Ovary (tissue), 7 donors: ENCODE measurements at regions not wholly inside any gene's neighbourhood (a gene's known extent, or its start where the extent isn't known, plus 50 kb on each side); places are given as distances from the start of the nearest gene placed in this dataset.

Source experiments
- DNase-seq, 5 donors: peaks; one replicate each; pipeline ENCODE4 v3.0.0-alpha.2; 2019 to 2020
- H3K27ac ChIP-seq, 2 donors: fragments of 200-600 bp; one replicate each; pipeline versions ENCODE4 v1.5.1 to v1.8.0; 2019 to 2022
- H3K27me3 ChIP-seq: fragments of 200-600 bp; one replicate; pipeline ENCODE4 v1.8.0; 2022
- H3K36me3 ChIP-seq: fragments of 200-600 bp; sonication (generic); one replicate; pipeline ENCODE4 v1.5.1; 2019
- H3K4me1 ChIP-seq: one replicate; pipeline ENCODE4 v1.8.1; 2013; ENCODE audit warnings: mild to moderate bottlenecking, moderate library complexity; ENCODE audit not compliant: insufficient read depth
- H3K4me3 ChIP-seq: fragments of 200-600 bp; sonication (generic); one replicate; pipeline ENCODE4 v1.5.1; 2017
- H3K9me3 ChIP-seq, 2 donors: fragments of 200-600 bp in 1 of 2; sonication (generic) in 1 of 2; one replicate each; pipeline versions ENCODE4 v1.5.1 to v1.8.1; 2013 to 2019; ENCODE audit warnings: mild to moderate bottlenecking in 1 of 2, moderate library complexity in 1 of 2
- CTCF ChIP-seq, 3 donors: fragments of 450-650 bp in 2 of 3; fragments of 200-600 bp in 1 of 3; IDR thresholded peaks; one replicate each; pipeline versions ENCODE4 v1.5.1 to v1.8.0; 2016 to 2022; ENCODE audit warnings: antibody characterized with exemption in 3 of 3, mild to moderate bottlenecking in 1 of 3
- EP300 ChIP-seq: sonication (generic); formaldehyde crosslinking; IDR thresholded peaks from one replicate; pipeline ENCODE4 v1.6.1; 2017; ENCODE audit warnings: antibody characterized with exemption
- POLR2A ChIP-seq: fragments of 450-650 bp; IDR thresholded peaks from one replicate; pipeline ENCODE4 v1.6.1; 2017; ENCODE audit warnings: antibody characterized with exemption, mild to moderate bottlenecking, moderate library complexity
- WGBS, 3 donors: extraction: QIAGEN DNeasy Blood & Tissue Kit in 1 of 3; methylation state at CpG; one replicate each; pipeline versions ENCODE4 v1.1.5 to v1.1.7; 2013 to 2017; 5-methylcytosine and 5-hydroxymethylcytosine counted together
- intact Hi-C, 4 donors: fragments of 100-400 bp; cut with DNase I; formaldehyde crosslinking; loops; one replicate each; pipeline versions ENCODE4 v1.11.0 to v1.15.1; 2022 to 2023
- donor health status: DM: no; HTN: no; CAD: no; lungs with moderate emphysema.
- donor health status: DM: no; HTN: no; CAD: no.
- donor health status: Bipolar disorder and iron deficiency.
- donor health status: DM: no; HTN: no; CAD: no.
- donor health status: DM: yes; HTN: yes; CAD: no.

GRCh38 chr14:101077481-101078074, 174.1 kb upstream of the RTL1 start:
- Histone ChIP-seq H3K27ac (no peak overlapping the region), H3K9me3 (no peaks in the 10 kb centered on the region), H3K4me1 (no peaks in the 10 kb centered on the region), H3K4me3 (no peak overlapping the region), H3K27me3 (no peaks in the 10 kb centered on the region), H3K36me3 (no peaks in the 10 kb centered on the region)
- WGBS, 3 donors, result 1 to 7% (median 3%) methylated on average over 30 to 38 of the region's 38 CpGs
- peak in 2 of 5 donors; percentile 28 to 46 for DNase-seq
- no peak for TF ChIP-seq POLR2A
- no peak for TF ChIP-seq CTCF (IDR thresholded peaks at IDR 0.05)
- no peak for TF ChIP-seq EP300
- intact Hi-C loops, result loop anchor here in 2 of 4 donors (10.0 kb wide), 1 partner anchor 487 kb away; the partner anchor contains the start of gene DIO3 (in 2 of the 2)

DNA sequence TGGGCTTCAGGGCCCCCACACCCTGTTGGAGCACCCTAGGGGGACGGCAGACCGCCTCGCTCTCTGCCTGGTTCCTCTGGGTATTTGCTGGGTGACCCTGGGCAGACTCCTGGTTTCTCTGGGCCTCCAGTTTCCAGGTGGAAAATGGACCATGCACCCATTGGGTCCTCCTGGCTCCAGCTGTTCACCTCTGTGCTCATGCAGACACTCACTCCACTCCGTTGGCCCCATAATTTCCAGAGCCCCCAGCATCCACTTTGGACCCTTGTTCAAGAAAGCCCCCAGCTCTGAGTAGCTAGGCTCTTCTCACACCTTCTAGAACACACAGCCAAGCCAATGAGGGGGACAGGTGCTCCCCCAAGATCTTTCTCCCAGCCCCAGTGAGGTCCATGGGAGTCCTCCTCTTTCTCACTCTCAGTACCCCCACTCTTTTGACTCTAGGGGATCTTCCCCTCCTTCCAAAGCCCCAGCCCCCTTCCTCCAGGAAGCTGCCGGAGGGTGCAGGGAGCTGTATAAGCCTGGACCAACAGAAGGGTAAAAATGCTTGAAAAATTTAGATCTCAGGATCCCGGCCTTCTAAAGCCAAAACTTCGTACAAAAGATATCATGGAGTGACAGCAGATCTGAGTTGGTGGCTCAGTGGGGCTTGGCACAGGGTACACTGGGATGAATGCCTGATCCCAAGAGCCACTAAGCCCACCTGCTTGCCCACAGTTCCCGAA, 174.8 kb upstream of the RTL1 start:
- 72 to 76% (median 72%) methylated on average over 8 of the region's 8 CpGs for whole genome bisulfite sequencing, 3 donors
- H3K27me3 ChIP-seq, result no peaks in the 10 kb centered on the region
- no peak overlapping the region for H3K27ac ChIP-seq
- H3K9me3 ChIP-seq, result no peaks in the 10 kb centered on the region
- TF ChIP-seq EP300, result no peak
- no peak for TF ChIP-seq CTCF (IDR thresholded peaks at IDR 0.05)
- no peak for TF ChIP-seq POLR2A
- no peaks in the 10 kb centered on the region for H3K4me1 ChIP-seq
- no peaks in the 10 kb centered on the region for H3K36me3 ChIP-seq
- DNase-seq, result peak in 2 of 5 donors; percentile 9 to 26
- no peak overlapping the region for H3K4me3 ChIP-seq
- intact Hi-C loops, result loop anchor here in 2 of 4 donors (10.0 kb wide), 1 partner anchor 486 kb away; the partner anchor contains the start of gene DIO3 (in 2 of the 2)

- DNase-seq, result peak in 2 of 5 donors; percentile 6 to 29
- intact Hi-C loops, result loop anchor here in 2 of 4 donors (10.0 kb wide), 1 partner anchor 486 kb away; the partner anchor contains the start of gene DIO3 (in 2 of the 2)
- no peaks in the 10 kb centered on the region for H3K4me1 ChIP-seq
- TF ChIP-seq POLR2A (no peak), CTCF (IDR thresholded peaks at IDR 0.05) (no peak), EP300 (no peak)
- H3K27ac ChIP-seq, result no peak overlapping the region
- WGBS, 3 donors, result 85 to 97% (median 87%) methylated on average over 7 to 9 of the region's 9 CpGs
- H3K9me3 ChIP-seq, result no peaks in the 10 kb centered on the region
- no peak overlapping the region for H3K4me3 ChIP-seq
- H3K27me3 ChIP-seq, result no peaks in the 10 kb centered on the region
- no peaks in the 10 kb centered on the region for H3K36me3 ChIP-seq
Observed at GRCh38 chr14:101078892-101079221, 175.3 kb upstream of the RTL1 start.

- Histone ChIP-seq H3K4me1 (no peaks in the 10 kb centered on the region), H3K27ac (no peak overlapping the region), H3K4me3 (no peak overlapping the region), H3K36me3 (no peaks in the 10 kb centered on the region), H3K9me3 (no peaks in the 10 kb centered on the region), H3K27me3 (no peaks in the 10 kb centered on the region)
- TF ChIP-seq CTCF (IDR thresholded peaks at IDR 0.05) (no peak), EP300 (no peak)
- intact Hi-C loops, result no loop called here
- no peak for DNase-seq
- WGBS, 3 donors, result 90 to 94% (median 93%) methylated on average over 2 of the region's 2 CpGs
Observed at GRCh38 chr14:101080922-101081593, 177.5 kb upstream of the RTL1 start.
